GM21528 (cell line): ENCODE measurements at regions not wholly inside any gene's neighbourhood (a gene's known extent, or its start where the extent isn't known, plus 50 kb on each side); places are given as distances from the start of the nearest gene placed in this dataset.

Source experiments
- ATAC-seq: cut with Tn5 transposase; IDR thresholded peaks from one replicate; pipeline ENCODE4 v1.9.1; 2021; ENCODE audit warnings: mild to moderate bottlenecking, moderate library complexity; ENCODE audit not compliant: unreplicated experiment, low FRiP score

DNA sequence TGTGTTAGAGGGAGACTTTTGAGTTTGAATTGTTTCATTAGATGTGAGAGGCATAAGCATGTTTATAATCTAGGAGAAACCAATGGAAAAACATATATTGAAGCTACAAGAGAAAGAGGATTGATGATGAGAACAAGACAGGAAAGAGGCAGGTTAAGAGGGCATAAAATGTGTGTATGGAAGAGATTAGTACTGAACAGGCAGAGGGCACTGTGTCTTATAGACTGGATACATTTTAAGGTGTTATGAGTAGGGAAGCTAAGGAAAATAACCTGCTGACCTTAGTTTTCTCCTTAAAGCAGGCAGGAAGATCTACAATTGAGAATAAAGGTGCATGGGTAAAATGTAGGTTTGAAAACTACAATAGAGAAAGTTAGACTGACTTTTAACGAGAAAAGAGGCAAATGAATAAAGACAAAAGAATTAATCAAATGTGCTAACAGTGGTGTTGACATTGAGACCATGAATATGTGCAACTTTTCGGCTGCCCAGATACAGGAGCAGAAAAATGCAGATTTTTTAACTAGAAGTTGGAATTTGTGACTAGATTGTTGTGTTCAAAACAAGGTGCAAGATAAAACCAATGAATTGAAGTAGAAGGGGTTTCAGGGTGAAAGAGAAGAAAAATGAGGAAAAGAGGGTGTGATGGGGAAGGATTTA, 846.3 kb downstream of the HACE1 start:
- ATAC-seq = no peak

DNA sequence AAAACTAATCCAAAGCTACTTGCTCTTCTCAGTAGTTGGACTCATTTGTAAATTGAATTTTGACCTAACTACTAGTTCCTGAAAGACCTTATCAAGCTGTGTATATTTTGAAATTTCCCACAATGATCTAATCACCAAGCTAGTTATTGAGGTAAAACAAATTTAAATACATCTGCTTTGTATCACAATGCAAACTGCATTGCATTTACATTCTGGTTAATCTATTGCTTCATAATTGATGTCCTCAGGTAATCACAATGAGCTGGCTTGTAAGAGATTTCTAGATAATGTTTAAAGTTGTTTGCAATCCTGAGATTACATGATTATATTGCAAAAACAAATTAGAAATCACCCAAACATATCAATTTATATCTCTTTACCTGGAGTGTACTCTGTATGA, 848.8 kb downstream of the HACE1 start:
- no peak for ATAC-seq

- ATAC-seq = no peak
Measured at GRCh38 chr6:104003803-104004516, 855.8 kb downstream of the HACE1 start.

- ATAC-seq = no peak
Measured at GRCh38 chr6:103995571-103995970, 864.1 kb downstream of the HACE1 start.

DNA sequence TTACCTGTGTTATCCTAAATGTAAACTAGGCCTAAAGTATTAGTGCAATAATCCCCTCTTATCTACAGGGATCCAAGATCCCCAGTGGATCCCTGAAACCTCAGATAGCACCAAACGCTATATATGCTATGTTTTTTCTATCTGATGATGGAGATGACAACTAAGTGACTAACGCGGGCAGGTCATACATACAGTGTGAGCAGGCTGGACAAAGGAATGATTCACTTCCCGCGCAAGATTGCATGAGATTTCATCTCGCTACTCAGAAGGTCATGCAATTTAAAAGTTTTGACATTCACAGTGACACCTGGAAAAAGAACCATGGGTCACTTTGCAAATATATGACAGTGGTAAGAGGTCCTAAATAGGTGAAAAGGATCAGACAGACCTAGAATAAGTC, 875.9 kb downstream of the HACE1 start:
- no peak for ATAC-seq

GRCh38 chr6:103983011-103983410, 876.7 kb downstream of the HACE1 start:
- no peak for ATAC-seq

DNA sequence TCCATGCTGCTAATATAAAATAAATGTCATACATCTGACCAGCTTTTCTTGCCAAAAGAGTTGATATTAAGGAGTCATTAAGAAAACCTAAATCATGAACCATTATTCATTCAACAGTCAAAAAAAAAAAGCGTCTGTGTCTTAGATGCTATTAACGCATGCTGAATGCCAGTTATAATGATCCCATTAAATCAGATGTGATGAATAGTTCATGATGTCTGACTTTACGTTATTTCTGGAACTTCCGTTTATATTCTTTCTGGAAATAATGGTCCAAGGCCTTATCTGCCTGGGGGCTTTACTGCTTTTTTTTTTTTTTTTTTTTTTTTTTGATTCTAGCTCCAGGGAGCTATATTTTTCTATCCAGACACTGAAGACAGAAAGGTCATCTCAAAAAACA, 877.1 kb downstream of the HACE1 start:
- no peak for ATAC-seq

DNA sequence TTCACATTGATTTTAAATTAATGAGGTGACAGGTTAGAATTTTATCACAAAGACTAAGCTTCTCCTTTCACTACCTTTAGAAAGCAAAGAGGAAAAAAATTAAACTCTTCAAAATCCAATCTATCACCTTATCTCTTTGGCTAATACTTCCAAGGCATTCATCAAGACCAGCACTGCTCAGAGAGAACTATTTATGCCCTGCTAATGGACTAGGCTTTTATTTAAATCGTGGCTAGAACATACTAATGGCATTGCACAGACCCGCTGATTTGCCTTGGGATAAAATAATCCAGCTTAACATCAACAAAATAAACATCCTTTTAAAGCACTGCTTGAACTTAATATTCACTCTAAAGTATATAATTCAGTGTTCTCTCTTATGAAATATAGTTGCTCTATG, 880.4 kb downstream of the HACE1 start:
- ATAC-seq = no peak

- no peak for ATAC-seq
Measured at GRCh38 chr6:103937389-103937788, 922.3 kb downstream of the HACE1 start.

DNA sequence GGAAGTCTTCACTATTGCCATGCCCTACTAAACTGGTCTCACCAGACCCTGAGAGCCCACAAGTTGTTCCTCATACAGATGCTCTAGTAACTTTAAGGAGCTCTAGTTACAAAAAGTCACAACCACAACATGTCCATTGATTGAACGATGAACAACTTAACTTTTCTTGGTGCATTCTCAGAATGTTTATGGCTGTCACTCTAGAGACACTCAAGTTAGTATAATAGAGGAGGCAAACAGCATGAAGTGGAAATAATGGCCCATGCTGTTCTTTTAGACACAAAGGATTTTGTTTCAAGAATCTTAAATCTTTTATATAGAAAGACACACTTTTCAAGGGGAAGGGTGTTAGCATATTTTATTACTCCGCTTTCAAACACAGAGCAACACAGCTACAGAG, 934.4 kb downstream of the HACE1 start:
- no peak for ATAC-seq

- ATAC-seq = no peak
Measured at GRCh38 chr6:103910018-103910417, 949.7 kb downstream of the HACE1 start.

- ATAC-seq = no peak
Measured at GRCh38 chr6:103908898-103909297, 950.8 kb downstream of the HACE1 start.

DNA sequence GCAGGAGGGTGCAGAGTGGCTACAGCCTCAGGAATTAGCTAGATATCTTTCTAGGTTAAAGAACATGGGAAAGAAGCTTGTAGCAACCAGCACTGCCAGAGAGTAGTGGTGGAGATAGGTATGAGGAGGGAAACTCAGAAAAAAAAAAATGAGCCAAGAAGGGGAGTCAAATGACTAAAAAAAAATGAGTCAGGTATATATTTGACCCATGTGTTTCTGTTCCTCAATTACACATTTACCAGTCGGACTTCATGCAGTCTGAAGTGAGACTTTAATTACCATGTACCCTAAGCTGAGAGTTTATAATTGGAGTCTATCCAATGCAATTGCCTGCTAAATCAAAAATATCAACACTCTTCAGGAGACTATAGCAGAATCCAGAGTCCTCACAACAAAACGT, 964.6 kb downstream of the HACE1 start:
- ATAC-seq = no peak

GRCh38 chr6:103893141-103893581, 966.6 kb downstream of the HACE1 start:
- no peak for ATAC-seq

GRCh38 chr6:103886951-103887350, 972.8 kb downstream of the HACE1 start:
- ATAC-seq = no peak

DNA sequence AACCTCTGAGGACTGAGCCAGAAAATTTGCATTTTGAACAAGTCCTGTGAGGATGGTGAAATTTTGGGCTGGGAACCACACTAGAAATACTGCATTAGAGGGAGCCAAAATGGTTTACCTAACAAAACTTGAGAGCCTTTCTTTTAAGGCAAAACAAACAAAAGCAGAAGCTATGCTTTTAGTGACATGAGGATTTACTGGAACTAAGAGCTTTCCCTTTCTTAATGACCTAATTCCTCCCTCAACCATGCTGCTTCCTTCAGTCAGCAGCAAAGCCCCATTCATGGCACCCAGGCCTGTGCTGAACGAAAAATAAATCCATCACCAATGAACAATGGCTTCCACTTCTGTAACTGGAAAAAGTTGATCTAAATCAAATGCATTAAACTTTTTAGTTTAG, 974.3 kb downstream of the HACE1 start:
- no peak for ATAC-seq

GRCh38 chr6:103879800-103880199, 979.9 kb downstream of the HACE1 start:
- no peak for ATAC-seq

GRCh38 chr6:103875221-103875620, 984.5 kb downstream of the HACE1 start:
- ATAC-seq = no peak

- ATAC-seq = no peak
Measured at GRCh38 chr6:103874575-103874974, 985.1 kb downstream of the HACE1 start.

- ATAC-seq = no peak
Measured at GRCh38 chr6:103872678-103873077, 987.0 kb downstream of the HACE1 start.

DNA sequence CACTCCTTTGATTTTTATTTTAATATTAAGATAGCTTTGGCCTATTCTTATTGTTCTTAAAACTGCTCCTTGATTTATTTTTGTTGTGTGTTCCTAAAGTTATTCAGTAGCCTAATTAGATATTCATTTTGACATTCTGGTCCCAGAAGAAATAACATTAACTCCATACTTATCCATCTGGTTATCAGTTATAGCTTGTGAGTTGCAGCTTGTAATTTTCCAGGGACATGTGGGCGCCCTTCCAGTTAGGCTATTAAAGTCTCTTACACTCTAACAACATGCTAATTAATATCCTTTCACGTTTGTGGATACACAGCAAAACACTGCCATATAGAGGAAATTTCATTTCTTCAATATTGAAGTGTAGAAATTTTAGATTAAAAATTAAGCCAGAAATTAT, 987.5 kb downstream of the HACE1 start:
- no peak for ATAC-seq

DNA sequence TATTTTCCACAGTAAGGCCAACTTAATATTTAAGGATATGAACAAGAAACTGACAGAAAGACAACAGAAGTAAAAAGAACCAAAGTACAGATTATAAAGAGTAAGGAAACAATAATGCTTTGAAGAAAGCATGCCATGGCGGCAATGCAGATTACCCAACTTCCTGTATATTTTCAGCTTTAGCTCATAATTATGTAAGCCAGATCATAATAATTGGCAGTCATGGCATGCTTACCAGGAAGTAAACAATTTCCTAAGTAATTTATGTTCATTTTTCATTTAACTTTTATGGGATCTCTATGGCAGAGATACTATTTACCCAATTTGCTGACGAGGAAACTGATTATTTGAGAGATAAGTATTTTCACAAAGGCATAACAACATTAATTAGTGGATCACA, 988.7 kb downstream of the HACE1 start:
- ATAC-seq = no peak
